Endothelial cell (in vitro differentiated cells): ENCODE measurements at regions not wholly inside any gene's neighbourhood (a gene's known extent, or its start where the extent isn't known, plus 50 kb on each side); places are given as distances from the start of the nearest gene placed in this dataset.

Experiments
- DNase-seq: peaks from one replicate; pipeline ENCODE4 v3.0.0; 2021; ENCODE audit warnings: low spot score
- H3K27ac Mint-ChIP-seq: one replicate; pipeline ENCODE4 v1.8.0; 2021; ENCODE audit warnings: mixed read lengths, inconsistent platforms; ENCODE audit not compliant: unreplicated experiment
- H3K27me3 Mint-ChIP-seq: one replicate; pipeline ENCODE4 v1.8.0; 2021; ENCODE audit warnings: mild to moderate bottlenecking, moderate library complexity, mixed read lengths, inconsistent platforms; ENCODE audit not compliant: unreplicated experiment
- H3K36me3 Mint-ChIP-seq: one replicate; pipeline ENCODE4 v1.8.0; 2021; ENCODE audit warnings: mild to moderate bottlenecking, low read depth, mixed read lengths, inconsistent platforms; ENCODE audit not compliant: unreplicated experiment
- H3K4me1 Mint-ChIP-seq: one replicate; pipeline ENCODE4 v1.8.0; 2021; ENCODE audit warnings: mild to moderate bottlenecking, mixed read lengths, inconsistent platforms; ENCODE audit not compliant: unreplicated experiment
- H3K4me3 Mint-ChIP-seq: one replicate; pipeline ENCODE4 v1.8.0; 2021; ENCODE audit warnings: mild to moderate bottlenecking, mixed read lengths, inconsistent platforms; ENCODE audit not compliant: unreplicated experiment
- H3K9me3 Mint-ChIP-seq: one replicate; pipeline ENCODE4 v1.8.0; 2021; ENCODE audit warnings: mixed read lengths, inconsistent platforms; ENCODE audit not compliant: unreplicated experiment
- TF ChIP-seq, protein P1 (sequence below): fragments of 200-600 bp; sonication (generic); IDR thresholded peaks from one replicate; pipeline ENCODE4 v1.5.0; 2021; ENCODE audit warnings: antibody characterized with exemption; ENCODE audit not compliant: unreplicated experiment

- TF ChIP-seq, protein P1, sequence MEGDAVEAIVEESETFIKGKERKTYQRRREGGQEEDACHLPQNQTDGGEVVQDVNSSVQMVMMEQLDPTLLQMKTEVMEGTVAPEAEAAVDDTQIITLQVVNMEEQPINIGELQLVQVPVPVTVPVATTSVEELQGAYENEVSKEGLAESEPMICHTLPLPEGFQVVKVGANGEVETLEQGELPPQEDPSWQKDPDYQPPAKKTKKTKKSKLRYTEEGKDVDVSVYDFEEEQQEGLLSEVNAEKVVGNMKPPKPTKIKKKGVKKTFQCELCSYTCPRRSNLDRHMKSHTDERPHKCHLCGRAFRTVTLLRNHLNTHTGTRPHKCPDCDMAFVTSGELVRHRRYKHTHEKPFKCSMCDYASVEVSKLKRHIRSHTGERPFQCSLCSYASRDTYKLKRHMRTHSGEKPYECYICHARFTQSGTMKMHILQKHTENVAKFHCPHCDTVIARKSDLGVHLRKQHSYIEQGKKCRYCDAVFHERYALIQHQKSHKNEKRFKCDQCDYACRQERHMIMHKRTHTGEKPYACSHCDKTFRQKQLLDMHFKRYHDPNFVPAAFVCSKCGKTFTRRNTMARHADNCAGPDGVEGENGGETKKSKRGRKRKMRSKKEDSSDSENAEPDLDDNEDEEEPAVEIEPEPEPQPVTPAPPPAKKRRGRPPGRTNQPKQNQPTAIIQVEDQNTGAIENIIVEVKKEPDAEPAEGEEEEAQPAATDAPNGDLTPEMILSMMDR, result no peak
- no peak for DNase-seq
- Mint-ChIP-seq H3K4me3 (no peak overlapping the region), H3K4me1 (no peaks in the 10 kb centered on the region), H3K27me3 (peaks cover 1% of the 10 kb centered on the region), H3K36me3 (no peaks in the 10 kb centered on the region), H3K27ac (no peak overlapping the region), H3K9me3 (no peaks in the 10 kb centered on the region)
Measured at GRCh38 chrX:35339796-35340195, 397.2 kb downstream of the FAM47B start.

- TF ChIP-seq, protein P1, result no peak
- H3K36me3 Mint-ChIP-seq, result no peaks in the 10 kb centered on the region
- H3K27me3 Mint-ChIP-seq, result peaks cover 1% of the 10 kb centered on the region
- H3K4me3 Mint-ChIP-seq, result no peak overlapping the region
- H3K4me1 Mint-ChIP-seq, result no peaks in the 10 kb centered on the region
- DNase-seq, result no peak
- H3K9me3 Mint-ChIP-seq, result no peaks in the 10 kb centered on the region
- no peak overlapping the region for H3K27ac Mint-ChIP-seq
Measured at GRCh38 chrX:35340465-35340864, 397.9 kb downstream of the FAM47B start.

- no peaks in the 10 kb centered on the region for H3K9me3 Mint-ChIP-seq
- TF ChIP-seq, protein P1, result no peak
- no peak overlapping the region for H3K27ac Mint-ChIP-seq
- no peaks in the 10 kb centered on the region for H3K27me3 Mint-ChIP-seq
- H3K4me3 Mint-ChIP-seq, result no peak overlapping the region
- H3K36me3 Mint-ChIP-seq, result no peaks in the 10 kb centered on the region
- H3K4me1 Mint-ChIP-seq, result no peaks in the 10 kb centered on the region
- DNase-seq, result no peak
Measured at GRCh38 chrX:35351212-35351611, 408.6 kb downstream of the FAM47B start.

DNA sequence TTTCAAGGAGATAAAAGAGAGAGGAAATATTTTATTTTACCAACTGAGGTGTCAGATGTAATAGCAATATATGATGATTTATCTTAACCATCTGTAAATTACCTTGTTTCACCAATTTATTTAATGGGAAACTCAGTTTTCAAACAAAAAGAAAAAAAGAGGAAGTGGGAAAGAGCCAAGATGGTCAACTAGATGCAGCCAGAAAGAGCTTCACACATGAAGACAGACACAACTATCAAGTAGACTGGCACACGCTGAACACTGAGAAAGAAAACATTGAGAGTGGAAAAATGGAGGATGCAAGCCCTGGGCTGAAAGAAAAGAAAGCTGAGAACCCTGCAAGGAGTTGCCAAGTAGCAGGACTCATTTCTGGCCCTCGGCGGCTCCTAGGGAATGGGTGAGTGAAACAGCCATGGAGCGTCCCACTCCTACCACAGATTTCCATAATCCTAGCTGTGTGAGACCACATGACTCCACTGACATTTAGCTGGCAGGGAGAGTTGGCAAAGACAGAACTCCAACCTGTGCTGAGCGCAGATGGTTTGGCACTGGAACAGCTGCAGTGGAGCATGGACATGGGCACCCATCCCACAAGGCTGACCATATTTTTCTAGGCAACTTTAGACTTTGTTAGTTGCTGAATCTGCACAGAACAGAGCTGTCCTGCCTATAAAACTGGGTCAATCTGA, 409.3 kb downstream of the FAM47B start:
- H3K36me3 Mint-ChIP-seq, result no peaks in the 10 kb centered on the region
- TF ChIP-seq, protein P1, result no peak
- H3K27me3 Mint-ChIP-seq, result no peaks in the 10 kb centered on the region
- DNase-seq, result no peak
- no peaks in the 10 kb centered on the region for H3K9me3 Mint-ChIP-seq
- no peak overlapping the region for H3K4me3 Mint-ChIP-seq
- no peaks in the 10 kb centered on the region for H3K4me1 Mint-ChIP-seq
- H3K27ac Mint-ChIP-seq, result no peak overlapping the region

- no peak overlapping the region for H3K4me3 Mint-ChIP-seq
- H3K9me3 Mint-ChIP-seq, result no peaks in the 10 kb centered on the region
- no peaks in the 10 kb centered on the region for H3K36me3 Mint-ChIP-seq
- no peaks in the 10 kb centered on the region for H3K4me1 Mint-ChIP-seq
- no peak for DNase-seq
- TF ChIP-seq, protein P1, result no peak
- no peak overlapping the region for H3K27ac Mint-ChIP-seq
- peaks cover 1% of the 10 kb centered on the region for H3K27me3 Mint-ChIP-seq
Measured at GRCh38 chrX:35357656-35358055, 415.1 kb downstream of the FAM47B start.
